HEK293T (cell line): ENCODE measurements at regions not wholly inside any gene's neighbourhood (a gene's known extent, or its start where the extent isn't known, plus 50 kb on each side); places are given as distances from the start of the nearest gene placed in this dataset.

Experiments
- FOXK2 ChIP-seq: fragments of 450-650 bp; IDR thresholded peaks from 2 replicates; pipeline ENCODE4 v1.6.1; 2016; ENCODE audit warnings: mild to moderate bottlenecking
- HDGF ChIP-seq: fragments of 450-650 bp; IDR thresholded peaks from 2 replicates; pipeline ENCODE4 v1.6.1; 2017; ENCODE audit warnings: antibody characterized with exemption, borderline replicate concordance
- TARDBP ChIP-seq: fragments of 450-650 bp; IDR thresholded peaks from 2 replicates; pipeline ENCODE4 v1.6.1; 2016

- TF ChIP-seq FOXK2 (no peak), TARDBP (no peak), HDGF (no peak)
Observed at GRCh38 chr2:43030551-43031307, 195.7 kb downstream of the ZFP36L2 start.
